ENCODE measurements at regions not wholly inside any gene's neighbourhood (a gene's known extent, or its start where the extent isn't known, plus 50 kb on each side); places are given as distances from the start of the nearest gene placed in this dataset.

- Histone ChIP-seq H3K27me3 (ENCODE audit: control insufficient read depth, insufficient read depth, low read length) (no peaks in the 10 kb centered on the region), H3K4me3 (ENCODE audit: insufficient read depth, low read depth, low read length) (no peak overlapping the region), H3K36me3 (replicated peaks; ENCODE audit: control insufficient read depth, insufficient read depth, low read length) (no peaks in the 10 kb centered on the region)
- DNase-seq, result peak; percentile 37
Measured at GRCh38 chr11:42524534-42525227, 787.1 kb upstream of the API5 start.

- no peak for DNase-seq
- Histone ChIP-seq H3K4me3 (ENCODE audit: insufficient read depth, low read depth, low read length) (no peak overlapping the region), H3K27me3 (ENCODE audit: control insufficient read depth, insufficient read depth, low read length) (no peaks in the 10 kb centered on the region), H3K36me3 (replicated peaks; ENCODE audit: control insufficient read depth, insufficient read depth, low read length) (no peaks in the 10 kb centered on the region)
Measured at GRCh38 chr11:42526426-42526825, 785.4 kb upstream of the API5 start.

GRCh38 chr11:42528471-42528870 lies 783.3 kb upstream of the API5 start:
- Histone ChIP-seq H3K4me3 (ENCODE audit: insufficient read depth, low read depth, low read length) (no peak overlapping the region), H3K36me3 (replicated peaks; ENCODE audit: control insufficient read depth, insufficient read depth, low read length) (no peaks in the 10 kb centered on the region)
- DNase-seq, result no peak

GRCh38 chr11:42528911-42529310 lies 782.9 kb upstream of the API5 start:
- Histone ChIP-seq H3K27me3 (ENCODE audit: control insufficient read depth, insufficient read depth, low read length) (no peaks in the 10 kb centered on the region), H3K36me3 (replicated peaks; ENCODE audit: control insufficient read depth, insufficient read depth, low read length) (no peaks in the 10 kb centered on the region), H3K4me3 (ENCODE audit: insufficient read depth, low read depth, low read length) (no peak overlapping the region)
- no peak for DNase-seq

More at GRCh38 chr11:42528471-42528870, 783.3 kb upstream of the API5 start:
- no peaks in the 10 kb centered on the region for H3K27me3 ChIP-seq (ENCODE audit: control insufficient read depth, insufficient read depth, low read length)

- no peak overlapping the region for H3K4me3 ChIP-seq (ENCODE audit: insufficient read depth, low read depth, low read length)
- no peaks in the 10 kb centered on the region for H3K36me3 ChIP-seq (replicated peaks; ENCODE audit: control insufficient read depth, insufficient read depth, low read length)
- DNase-seq, result no peak
- H3K27me3 ChIP-seq (ENCODE audit: control insufficient read depth, insufficient read depth, low read length), result no peaks in the 10 kb centered on the region
Measured at GRCh38 chr11:42536611-42537360, 775.0 kb upstream of the API5 start.

GRCh38 chr11:42542336-42542735 lies 769.5 kb upstream of the API5 start:
- DNase-seq, result no peak
- Histone ChIP-seq H3K36me3 (replicated peaks; ENCODE audit: control insufficient read depth, insufficient read depth, low read length) (no peaks in the 10 kb centered on the region), H3K27me3 (ENCODE audit: control insufficient read depth, insufficient read depth, low read length) (no peaks in the 10 kb centered on the region), H3K4me3 (ENCODE audit: insufficient read depth, low read depth, low read length) (no peak overlapping the region)

GRCh38 chr11:42543844-42544419 lies 767.9 kb upstream of the API5 start:
- Histone ChIP-seq H3K27me3 (ENCODE audit: control insufficient read depth, insufficient read depth, low read length) (no peaks in the 10 kb centered on the region), H3K4me3 (ENCODE audit: insufficient read depth, low read depth, low read length) (no peak overlapping the region), H3K36me3 (replicated peaks; ENCODE audit: control insufficient read depth, insufficient read depth, low read length) (no peaks in the 10 kb centered on the region)
- no peak for DNase-seq

- Histone ChIP-seq H3K27me3 (ENCODE audit: control insufficient read depth, insufficient read depth, low read length) (no peaks in the 10 kb centered on the region), H3K36me3 (replicated peaks; ENCODE audit: control insufficient read depth, insufficient read depth, low read length) (no peaks in the 10 kb centered on the region)
- no peak for DNase-seq
Measured at GRCh38 chr11:42544726-42545125, 767.1 kb upstream of the API5 start.

GRCh38 chr11:42545954-42546353 lies 765.8 kb upstream of the API5 start:
- no peak for DNase-seq
- H3K36me3 ChIP-seq (replicated peaks; ENCODE audit: control insufficient read depth, insufficient read depth, low read length), result no peaks in the 10 kb centered on the region

More at GRCh38 chr11:42544726-42545125, 767.1 kb upstream of the API5 start:
- no peak overlapping the region for H3K4me3 ChIP-seq (ENCODE audit: insufficient read depth, low read depth, low read length)

GRCh38 chr11:42552786-42553185 lies 759.0 kb upstream of the API5 start:
- Histone ChIP-seq H3K27me3 (ENCODE audit: control insufficient read depth, insufficient read depth, low read length) (no peaks in the 10 kb centered on the region), H3K4me3 (ENCODE audit: insufficient read depth, low read depth, low read length) (no peak overlapping the region), H3K36me3 (replicated peaks; ENCODE audit: control insufficient read depth, insufficient read depth, low read length) (no peaks in the 10 kb centered on the region)
- DNase-seq, result no peak

More at GRCh38 chr11:42545954-42546353, 765.8 kb upstream of the API5 start:
- H3K4me3 ChIP-seq (ENCODE audit: insufficient read depth, low read depth, low read length), result no peak overlapping the region
- H3K27me3 ChIP-seq (ENCODE audit: control insufficient read depth, insufficient read depth, low read length), result no peaks in the 10 kb centered on the region

GRCh38 chr11:42555190-42555589 lies 756.6 kb upstream of the API5 start:
- Histone ChIP-seq H3K27me3 (ENCODE audit: control insufficient read depth, insufficient read depth, low read length) (no peaks in the 10 kb centered on the region), H3K4me3 (ENCODE audit: insufficient read depth, low read depth, low read length) (no peak overlapping the region), H3K36me3 (replicated peaks; ENCODE audit: control insufficient read depth, insufficient read depth, low read length) (no peaks in the 10 kb centered on the region)
- DNase-seq, result no peak

- no peaks in the 10 kb centered on the region for H3K36me3 ChIP-seq (replicated peaks; ENCODE audit: control insufficient read depth, insufficient read depth, low read length)
- DNase-seq, result no peak
- no peaks in the 10 kb centered on the region for H3K27me3 ChIP-seq (ENCODE audit: control insufficient read depth, insufficient read depth, low read length)
- no peak overlapping the region for H3K4me3 ChIP-seq (ENCODE audit: insufficient read depth, low read depth, low read length)
Measured at GRCh38 chr11:42571131-42571877, 740.5 kb upstream of the API5 start.

- DNase-seq, result no peak
- Histone ChIP-seq H3K4me3 (ENCODE audit: insufficient read depth, low read depth, low read length) (no peak overlapping the region), H3K27me3 (ENCODE audit: control insufficient read depth, insufficient read depth, low read length) (no peaks in the 10 kb centered on the region)
Measured at GRCh38 chr11:42571878-42572610, 739.8 kb upstream of the API5 start.

GRCh38 chr11:42576318-42576717 lies 735.5 kb upstream of the API5 start:
- H3K27me3 ChIP-seq (ENCODE audit: control insufficient read depth, insufficient read depth, low read length), result no peaks in the 10 kb centered on the region
- H3K4me3 ChIP-seq (ENCODE audit: insufficient read depth, low read depth, low read length), result no peak overlapping the region
- no peak for DNase-seq
- H3K36me3 ChIP-seq (replicated peaks; ENCODE audit: control insufficient read depth, insufficient read depth, low read length), result no peaks in the 10 kb centered on the region

More at GRCh38 chr11:42571878-42572610, 739.8 kb upstream of the API5 start:
- no peaks in the 10 kb centered on the region for H3K36me3 ChIP-seq (replicated peaks; ENCODE audit: control insufficient read depth, insufficient read depth, low read length)

Measured in H7 (cell line).